Tibial nerve (tissue), 3 donors: ENCODE measurements at regions not wholly inside any gene's neighbourhood (a gene's known extent, or its start where the extent isn't known, plus 50 kb on each side); places are given as distances from the start of the nearest gene placed in this dataset.

Source experiments
- CTCF ChIP-seq, 5 experiments: fragments of 200-600 bp in 3 of 5; fragments of 450-650 bp in 2 of 5; sonication (generic) in 3 of 5; IDR thresholded peaks; one replicate each; pipeline ENCODE4 v1.5.1; 2016 to 2019; ENCODE audit warnings: antibody characterized with exemption in 5 of 5, mild to moderate bottlenecking in 3 of 5, moderate library complexity in 2 of 5
- POLR2A ChIP-seq, 2 donors: fragments of 450-650 bp; IDR thresholded peaks; one replicate each; pipeline ENCODE4 v1.6.1; 2017; ENCODE audit warnings: antibody characterized with exemption in 2 of 2, mild to moderate bottlenecking in 2 of 2, moderate library complexity in 2 of 2

GRCh38 chrX:480861-481417 is 94.2 kb upstream of the PPP2R3B start:
- TF ChIP-seq CTCF (IDR thresholded peaks at IDR 0.05), result no peak
- no peak for TF ChIP-seq POLR2A (IDR thresholded peaks at IDR 0.05)
